Stromal cell of bone marrow (primary cell): ENCODE measurements at regions not wholly inside any gene's neighbourhood (a gene's known extent, or its start where the extent isn't known, plus 50 kb on each side); places are given as distances from the start of the nearest gene placed in this dataset.

ENCODE experiments used
- DNase-seq: peaks from one replicate; pipeline ENCODE4 v3.0.0-alpha.2; 2012; ENCODE audit warnings: low read depth

- peak; percentile 54 for DNase-seq
Observed at GRCh38 chr1:106755682-106756406, 300.6 kb upstream of the PRMT6 start.

- no peak for DNase-seq
Observed at GRCh38 chr1:106756752-106757151, 299.7 kb upstream of the PRMT6 start.

GRCh38 chr1:106768077-106768476, 288.4 kb upstream of the PRMT6 start:
- DNase-seq = peak; percentile 18

GRCh38 chr1:106768501-106768900, 288.0 kb upstream of the PRMT6 start:
- DNase-seq = peak; percentile 30

GRCh38 chr1:106773206-106773605, 283.3 kb upstream of the PRMT6 start:
- DNase-seq = no peak

- no peak for DNase-seq
Observed at GRCh38 chr1:106780066-106780465, 276.4 kb upstream of the PRMT6 start.

GRCh38 chr1:106780806-106781569, 275.5 kb upstream of the PRMT6 start:
- peak; percentile 35 for DNase-seq

- DNase-seq = peak; percentile 21
Observed at GRCh38 chr1:106785176-106785575, 271.3 kb upstream of the PRMT6 start.

GRCh38 chr1:106787520-106787919, 269.0 kb upstream of the PRMT6 start:
- DNase-seq = no peak

GRCh38 chr1:106789686-106790085, 266.8 kb upstream of the PRMT6 start:
- no peak for DNase-seq

- DNase-seq = no peak
Observed at GRCh38 chr1:106791041-106791440, 265.4 kb upstream of the PRMT6 start.

GRCh38 chr1:106793651-106794050, 262.8 kb upstream of the PRMT6 start:
- no peak for DNase-seq

GRCh38 chr1:106798991-106799390, 257.5 kb upstream of the PRMT6 start:
- peak; percentile 33 for DNase-seq

GRCh38 chr1:106802181-106802580, 254.3 kb upstream of the PRMT6 start:
- no peak for DNase-seq

- no peak for DNase-seq
Observed at GRCh38 chr1:106814418-106814817, 242.1 kb upstream of the PRMT6 start.

GRCh38 chr1:106817575-106817974, 238.9 kb upstream of the PRMT6 start:
- no peak for DNase-seq

GRCh38 chr1:106831511-106831910, 225.0 kb upstream of the PRMT6 start:
- no peak for DNase-seq

GRCh38 chr1:106836708-106837107, 219.8 kb upstream of the PRMT6 start:
- no peak for DNase-seq

- DNase-seq = no peak
Observed at GRCh38 chr1:106843518-106843917, 213.0 kb upstream of the PRMT6 start.

GRCh38 chr1:106846656-106847055, 209.8 kb upstream of the PRMT6 start:
- DNase-seq = no peak

- DNase-seq = no peak
Observed at GRCh38 chr1:106861110-106861509, 195.4 kb upstream of the PRMT6 start.

GRCh38 chr1:106868828-106869227, 187.6 kb upstream of the PRMT6 start:
- no peak for DNase-seq

- no peak for DNase-seq
Observed at GRCh38 chr1:106875622-106876021, 180.9 kb upstream of the PRMT6 start.

- no peak for DNase-seq
Observed at GRCh38 chr1:106876384-106876783, 180.1 kb upstream of the PRMT6 start.
